ENCODE measurements at regions not wholly inside any gene's neighbourhood (a gene's known extent, or its start where the extent isn't known, plus 50 kb on each side); places are given as distances from the start of the nearest gene placed in this dataset.

DNA sequence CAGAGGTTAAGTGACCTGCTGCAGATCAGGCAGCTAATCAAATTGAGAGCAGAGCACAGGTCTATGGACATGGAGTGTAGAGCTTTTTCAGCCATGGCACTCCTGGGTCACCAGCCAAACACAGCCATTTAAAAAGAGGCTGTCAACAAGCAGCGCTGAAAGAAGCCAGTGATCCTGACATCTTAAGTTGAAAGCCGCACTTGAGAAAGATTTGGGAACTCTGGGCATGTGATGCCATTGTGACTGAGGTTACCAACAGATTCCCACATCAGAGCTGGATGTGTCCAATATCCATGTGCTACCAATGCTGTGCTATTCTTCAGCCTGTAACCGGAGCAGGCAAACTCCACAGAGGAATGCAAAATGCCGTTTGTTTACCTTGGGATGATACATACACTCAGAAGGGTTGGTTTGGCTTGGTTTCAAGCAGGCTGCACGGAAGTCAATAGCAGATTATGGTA, 56.2 kb upstream of the ABLIM1 start:
- TF ChIP-seq, protein P1, sequence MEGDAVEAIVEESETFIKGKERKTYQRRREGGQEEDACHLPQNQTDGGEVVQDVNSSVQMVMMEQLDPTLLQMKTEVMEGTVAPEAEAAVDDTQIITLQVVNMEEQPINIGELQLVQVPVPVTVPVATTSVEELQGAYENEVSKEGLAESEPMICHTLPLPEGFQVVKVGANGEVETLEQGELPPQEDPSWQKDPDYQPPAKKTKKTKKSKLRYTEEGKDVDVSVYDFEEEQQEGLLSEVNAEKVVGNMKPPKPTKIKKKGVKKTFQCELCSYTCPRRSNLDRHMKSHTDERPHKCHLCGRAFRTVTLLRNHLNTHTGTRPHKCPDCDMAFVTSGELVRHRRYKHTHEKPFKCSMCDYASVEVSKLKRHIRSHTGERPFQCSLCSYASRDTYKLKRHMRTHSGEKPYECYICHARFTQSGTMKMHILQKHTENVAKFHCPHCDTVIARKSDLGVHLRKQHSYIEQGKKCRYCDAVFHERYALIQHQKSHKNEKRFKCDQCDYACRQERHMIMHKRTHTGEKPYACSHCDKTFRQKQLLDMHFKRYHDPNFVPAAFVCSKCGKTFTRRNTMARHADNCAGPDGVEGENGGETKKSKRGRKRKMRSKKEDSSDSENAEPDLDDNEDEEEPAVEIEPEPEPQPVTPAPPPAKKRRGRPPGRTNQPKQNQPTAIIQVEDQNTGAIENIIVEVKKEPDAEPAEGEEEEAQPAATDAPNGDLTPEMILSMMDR (IDR thresholded peaks at IDR 0.05), result no peak
- TF ChIP-seq POLR2A (IDR thresholded peaks at IDR 0.05) (no peak), POLR2AphosphoS5 (IDR thresholded peaks at IDR 0.05) (no peak), EP300 (IDR thresholded peaks at IDR 0.05) (no peak)

Measured in suprapubic skin (tissue), 4 donors.